Astrocyte (in vitro differentiated cells and primary cell): ENCODE measurements at regions not wholly inside any gene's neighbourhood (a gene's known extent, or its start where the extent isn't known, plus 50 kb on each side); places are given as distances from the start of the nearest gene placed in this dataset.

Experiments
- CTCF ChIP-seq: IDR thresholded peaks from 2 replicates; pipeline ENCODE4 v1.5.1; 2011; ENCODE audit warnings: low read depth, mild to moderate bottlenecking, inconsistent platforms, low read length, moderate library complexity; ENCODE audit not compliant: insufficient read depth
- EZH2 ChIP-seq: IDR thresholded peaks from 2 replicates; pipeline ENCODE4 v1.6.1; 2012; ENCODE audit warnings: mild to moderate bottlenecking, low read length, inconsistent platforms; ENCODE audit not compliant: insufficient read depth

- TF ChIP-seq CTCF (no peak), EZH2 (no peak)
These were observed 209.2 kb upstream of the PMEPA1 start for GRCh38 chr20:57919049-57919448.
